ENCODE measurements at regions not wholly inside any gene's neighbourhood (a gene's known extent, or its start where the extent isn't known, plus 50 kb on each side); places are given as distances from the start of the nearest gene placed in this dataset.

DNA sequence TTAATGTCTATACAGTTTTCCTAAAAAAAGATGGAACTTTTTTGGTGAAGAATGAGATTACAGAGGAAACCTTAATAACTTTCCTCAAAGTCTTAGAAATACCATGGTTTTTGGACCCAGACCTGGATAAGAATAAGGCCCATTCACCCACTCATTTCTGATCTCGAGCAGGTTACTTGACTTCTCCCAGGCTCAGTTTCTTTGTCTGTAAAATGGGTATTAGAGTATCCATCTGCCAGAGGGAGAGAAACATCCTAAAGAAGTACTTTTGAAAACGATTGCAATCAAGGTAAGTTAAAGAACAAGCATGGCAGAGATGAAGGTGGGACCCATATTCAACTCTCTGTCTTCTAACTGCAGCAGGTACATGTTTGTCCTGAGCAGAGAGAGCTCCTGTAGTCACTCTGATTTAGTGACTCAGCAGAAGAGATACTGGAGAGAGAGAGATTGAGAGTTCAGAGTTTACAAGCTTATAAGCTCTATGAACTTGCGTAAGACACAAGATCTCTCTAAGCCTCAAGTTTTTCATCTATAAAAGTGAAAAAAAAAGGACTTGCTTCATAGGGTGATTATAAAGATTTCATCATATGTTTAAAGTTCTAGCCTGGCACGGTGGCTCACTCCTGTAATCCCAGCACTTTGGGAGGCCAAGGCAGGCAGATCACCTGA is 379.4 kb upstream of the SGCD start:
- DNase-seq (no peak), ATAC-seq (no peak)
- H3K36me3 Mint-ChIP-seq, result no peaks in the 10 kb centered on the region
- no peaks in the 10 kb centered on the region for H3K4me1 Mint-ChIP-seq
- H3K9me3 Mint-ChIP-seq (ENCODE audit: low read depth), result no peaks in the 10 kb centered on the region
- H3K4me3 Mint-ChIP-seq, result no peak overlapping the region
- CTCF ChIA-PET, result no interaction called here
- H3K27me3 Mint-ChIP-seq, result peaks cover 8% of the 10 kb centered on the region
- H3K27ac Mint-ChIP-seq, result no peak overlapping the region

- CTCF ChIA-PET, result no interaction called here
- Mint-ChIP-seq H3K9me3 (ENCODE audit: low read depth) (no peaks in the 10 kb centered on the region), H3K4me3 (no peak overlapping the region), H3K27me3 (peaks cover 11% of the 10 kb centered on the region), H3K27ac (no peak overlapping the region), H3K4me1 (no peaks in the 10 kb centered on the region), H3K36me3 (no peaks in the 10 kb centered on the region)
- ATAC-seq, result no peak
- DNase-seq, result no peak
Measured at GRCh38 chr5:155948576-155948975, 378.4 kb upstream of the SGCD start.

DNA sequence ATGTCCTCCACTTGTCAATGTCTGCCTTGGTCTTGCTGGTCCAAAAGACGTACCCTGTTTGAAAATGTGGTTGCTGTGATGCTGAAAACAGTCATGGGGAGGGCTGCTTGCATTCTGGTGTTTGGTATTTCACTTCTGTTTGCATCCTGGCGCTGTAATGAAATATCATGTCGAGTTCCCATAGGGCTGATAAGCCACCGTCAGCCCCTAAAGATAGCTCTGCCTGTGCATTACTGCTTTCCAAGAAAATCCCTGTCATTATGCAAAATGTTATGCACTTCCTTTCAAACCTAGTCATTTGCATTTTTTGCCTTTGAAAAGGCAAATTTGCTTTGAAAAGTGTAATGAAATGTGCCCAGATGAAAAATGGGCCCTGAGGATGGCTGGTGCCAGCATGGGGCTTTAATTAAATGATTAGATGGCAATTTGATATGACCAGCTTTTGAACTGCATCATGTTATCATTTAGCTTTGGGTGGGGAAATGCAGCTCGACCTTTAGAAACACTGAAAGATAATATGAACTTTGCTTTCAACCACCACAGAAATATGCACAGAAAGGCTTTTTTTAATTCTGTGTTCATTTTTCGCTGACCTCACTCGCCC is 374.4 kb upstream of the SGCD start:
- H3K4me3 Mint-ChIP-seq, result no peak overlapping the region
- CTCF ChIA-PET, result interaction anchor here (1.7 kb wide), 1 partner anchor 9 kb away, joined by 4 read pairs; no protein-coding TSS in a partner anchor
- DNase-seq, result no peak
- H3K9me3 Mint-ChIP-seq (ENCODE audit: low read depth), result no peaks in the 10 kb centered on the region
- no peaks in the 10 kb centered on the region for H3K4me1 Mint-ChIP-seq
- H3K27ac Mint-ChIP-seq, result no peak overlapping the region
- no peak for ATAC-seq
- no peaks in the 10 kb centered on the region for H3K36me3 Mint-ChIP-seq
- H3K27me3 Mint-ChIP-seq, result peaks cover 6% of the 10 kb centered on the region

GRCh38 chr5:155953335-155953734 is 373.6 kb upstream of the SGCD start:
- DNase-seq (no peak), ATAC-seq (no peak)
- H3K36me3 Mint-ChIP-seq, result no peaks in the 10 kb centered on the region
- H3K4me1 Mint-ChIP-seq, result no peaks in the 10 kb centered on the region
- peaks cover 6% of the 10 kb centered on the region for H3K27me3 Mint-ChIP-seq
- no peak overlapping the region for H3K4me3 Mint-ChIP-seq
- no peaks in the 10 kb centered on the region for H3K9me3 Mint-ChIP-seq (ENCODE audit: low read depth)
- no peak overlapping the region for H3K27ac Mint-ChIP-seq
- CTCF ChIA-PET, result interaction anchor here (0.8 kb wide), 1 partner anchor 10 kb away, joined by 3 read pairs; no protein-coding TSS in a partner anchor

DNA sequence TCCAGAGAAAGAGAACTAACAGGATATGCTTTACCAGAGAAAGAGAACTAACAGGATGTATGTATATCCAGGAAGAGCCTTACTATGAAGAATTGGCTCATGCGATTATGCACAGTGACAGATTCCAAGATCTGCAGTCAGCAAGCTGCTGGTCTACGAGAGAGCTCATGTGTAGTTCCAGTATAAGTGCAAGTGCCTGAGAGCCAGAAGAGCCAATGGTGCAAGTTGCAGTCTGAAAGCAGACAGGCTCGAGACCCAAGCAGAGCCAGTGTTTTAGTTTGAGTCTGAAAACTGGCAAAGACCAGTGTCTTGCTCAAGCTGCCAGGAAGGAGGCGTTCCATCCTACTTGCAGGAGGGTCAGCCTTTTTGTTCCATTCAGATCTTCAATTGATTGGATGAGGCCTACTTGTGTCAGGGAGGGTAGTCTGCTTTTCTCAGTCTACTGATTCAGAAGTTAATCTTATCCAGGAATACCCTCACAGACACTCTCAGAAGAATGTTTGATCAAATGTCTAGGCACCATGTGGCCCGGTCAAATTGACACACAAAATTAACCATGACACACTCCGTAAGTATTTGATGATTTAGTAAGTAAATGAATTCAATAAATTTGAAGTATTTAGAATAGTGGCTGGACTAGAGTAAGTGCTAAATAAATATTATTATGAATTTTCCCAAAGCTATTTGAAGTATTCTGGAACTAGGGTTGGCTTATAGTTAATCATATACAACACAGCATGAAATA is 372.1 kb upstream of the SGCD start:
- ATAC-seq, result no peak
- no peak overlapping the region for H3K4me3 Mint-ChIP-seq

DNA sequence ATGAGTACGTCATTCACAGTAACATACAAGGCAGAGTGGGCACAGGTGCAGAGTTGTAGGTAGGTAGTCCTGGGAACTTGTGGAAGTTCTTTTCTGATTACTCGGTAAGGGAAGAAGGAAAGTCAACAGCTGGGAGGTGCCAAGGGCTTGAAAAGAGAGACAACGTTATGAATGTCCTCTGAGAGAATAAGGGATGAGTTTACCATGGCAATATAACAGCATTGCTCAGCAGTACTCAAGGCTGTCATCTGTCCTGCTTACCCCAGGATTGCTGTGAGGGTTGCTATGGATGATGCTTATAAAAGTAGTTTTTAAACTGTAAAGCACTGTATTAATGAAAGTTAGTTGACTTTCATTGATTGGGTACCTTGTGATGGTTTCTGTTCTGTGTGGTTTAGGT is 369.1 kb upstream of the SGCD start:
- no peak overlapping the region for H3K4me3 Mint-ChIP-seq
- H3K27ac Mint-ChIP-seq, result no peak overlapping the region
- H3K9me3 Mint-ChIP-seq (ENCODE audit: low read depth), result no peaks in the 10 kb centered on the region
- DNase-seq (no peak), ATAC-seq (no peak)
- peaks cover 2% of the 10 kb centered on the region for H3K27me3 Mint-ChIP-seq
- H3K36me3 Mint-ChIP-seq, result no peaks in the 10 kb centered on the region
- no peaks in the 10 kb centered on the region for H3K4me1 Mint-ChIP-seq
- CTCF ChIA-PET, result no interaction called here

More for the DNA sequence above, 372.1 kb upstream of the SGCD start:
- DNase-seq, result no peak
- Mint-ChIP-seq H3K4me1 (no peaks in the 10 kb centered on the region), H3K27me3 (peaks cover 6% of the 10 kb centered on the region), H3K9me3 (ENCODE audit: low read depth) (no peaks in the 10 kb centered on the region), H3K27ac (no peak overlapping the region), H3K36me3 (no peaks in the 10 kb centered on the region)
- CTCF ChIA-PET, result no interaction called here

DNA sequence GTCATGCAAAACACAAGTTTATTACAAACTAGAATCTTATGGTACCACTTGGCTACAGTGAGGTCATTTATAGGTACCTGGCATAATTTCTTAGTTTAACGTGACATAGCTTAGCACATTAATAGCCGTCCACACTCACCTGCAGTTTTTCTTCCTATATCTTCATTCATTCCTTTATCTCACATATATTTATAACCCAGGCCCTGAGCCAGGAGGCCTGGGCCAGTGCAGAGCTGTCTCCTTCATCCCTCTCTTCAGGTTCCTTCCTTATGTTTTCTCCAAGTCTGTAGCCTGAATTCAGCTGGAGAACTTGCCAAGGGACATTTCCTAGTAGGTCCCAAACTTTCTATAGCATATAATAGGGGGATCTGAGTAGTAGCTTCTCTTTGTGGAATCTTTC is 367.9 kb upstream of the SGCD start:
- DNase-seq (no peak), ATAC-seq (no peak)
- no peaks in the 10 kb centered on the region for H3K9me3 Mint-ChIP-seq (ENCODE audit: low read depth)
- no peaks in the 10 kb centered on the region for H3K36me3 Mint-ChIP-seq
- CTCF ChIA-PET, result no interaction called here
- no peak overlapping the region for H3K27ac Mint-ChIP-seq
- no peaks in the 10 kb centered on the region for H3K4me1 Mint-ChIP-seq
- H3K27me3 Mint-ChIP-seq, result no peaks in the 10 kb centered on the region
- H3K4me3 Mint-ChIP-seq, result no peak overlapping the region

GRCh38 chr5:155960177-155960576 is 366.8 kb upstream of the SGCD start:
- CTCF ChIA-PET, result no interaction called here
- H3K27ac Mint-ChIP-seq, result no peak overlapping the region
- no peaks in the 10 kb centered on the region for H3K9me3 Mint-ChIP-seq (ENCODE audit: low read depth)
- no peaks in the 10 kb centered on the region for H3K4me1 Mint-ChIP-seq
- H3K27me3 Mint-ChIP-seq, result no peaks in the 10 kb centered on the region
- no peak overlapping the region for H3K4me3 Mint-ChIP-seq
- ATAC-seq (no peak), DNase-seq (no peak)
- H3K36me3 Mint-ChIP-seq, result no peaks in the 10 kb centered on the region

- CTCF ChIA-PET, result no interaction called here
- no peaks in the 10 kb centered on the region for H3K36me3 Mint-ChIP-seq
- H3K4me1 Mint-ChIP-seq, result no peaks in the 10 kb centered on the region
- H3K27ac Mint-ChIP-seq, result no peak overlapping the region
- DNase-seq (no peak), ATAC-seq (no peak)
- H3K9me3 Mint-ChIP-seq (ENCODE audit: low read depth), result no peaks in the 10 kb centered on the region
- no peaks in the 10 kb centered on the region for H3K27me3 Mint-ChIP-seq
- H3K4me3 Mint-ChIP-seq, result no peak overlapping the region
Measured at GRCh38 chr5:155969537-155969936, 357.4 kb upstream of the SGCD start.

DNA sequence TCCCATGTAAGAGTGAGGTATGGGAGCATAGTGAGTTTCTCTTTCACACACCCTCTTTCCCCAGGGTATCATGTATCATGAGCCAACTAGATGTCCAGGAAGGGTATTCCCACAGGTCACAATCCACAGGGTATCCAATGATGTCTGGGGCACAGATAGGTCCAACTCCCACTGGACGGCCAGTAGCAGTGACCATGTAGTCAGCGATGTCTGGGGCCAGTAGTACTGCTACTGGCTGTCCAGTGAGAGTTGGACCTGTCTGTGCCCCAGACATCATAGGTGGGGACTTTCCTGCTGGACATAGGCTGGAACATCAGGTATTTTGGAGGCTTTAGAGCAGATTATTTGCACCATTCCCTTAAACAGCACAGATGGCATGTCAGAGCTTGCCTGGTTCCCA is 352.6 kb upstream of the SGCD start:
- no peaks in the 10 kb centered on the region for H3K9me3 Mint-ChIP-seq (ENCODE audit: low read depth)
- ATAC-seq, result no peak

DNA sequence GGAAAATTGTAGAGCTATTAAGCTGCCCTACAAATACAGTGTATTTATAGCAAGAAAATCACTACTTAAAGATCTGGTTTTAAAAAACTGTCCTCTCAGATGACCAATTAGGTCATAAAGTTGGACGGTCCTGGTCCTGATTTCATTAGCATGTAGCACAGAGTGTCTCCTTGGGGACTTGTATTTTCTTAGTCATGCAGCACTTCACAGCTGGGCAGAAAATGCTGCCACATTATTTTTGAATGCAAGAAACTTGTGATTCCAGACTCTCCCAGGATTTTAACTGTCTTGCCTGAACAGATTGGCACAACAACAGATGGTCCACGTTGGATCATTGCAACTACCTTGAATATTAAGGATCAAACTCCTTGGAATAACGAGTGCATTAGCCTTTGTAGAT is 348.1 kb upstream of the SGCD start:
- H3K4me1 Mint-ChIP-seq, result no peaks in the 10 kb centered on the region
- CTCF ChIA-PET, result no interaction called here
- DNase-seq (no peak), ATAC-seq (no peak)
- no peaks in the 10 kb centered on the region for H3K36me3 Mint-ChIP-seq
- H3K27ac Mint-ChIP-seq, result no peak overlapping the region
- no peaks in the 10 kb centered on the region for H3K27me3 Mint-ChIP-seq
- no peak overlapping the region for H3K4me3 Mint-ChIP-seq
- H3K9me3 Mint-ChIP-seq (ENCODE audit: low read depth), result no peaks in the 10 kb centered on the region

More for the DNA sequence above, 352.6 kb upstream of the SGCD start:
- Mint-ChIP-seq H3K27ac (no peak overlapping the region), H3K36me3 (no peaks in the 10 kb centered on the region), H3K27me3 (no peaks in the 10 kb centered on the region), H3K4me1 (no peaks in the 10 kb centered on the region), H3K4me3 (no peak overlapping the region)
- no peak for DNase-seq
- CTCF ChIA-PET, result no interaction called here

GRCh38 chr5:155982354-155982753 is 344.6 kb upstream of the SGCD start:
- Mint-ChIP-seq H3K27me3 (no peaks in the 10 kb centered on the region), H3K4me1 (no peaks in the 10 kb centered on the region), H3K4me3 (no peak overlapping the region), H3K9me3 (ENCODE audit: low read depth) (no peaks in the 10 kb centered on the region), H3K36me3 (no peaks in the 10 kb centered on the region), H3K27ac (no peak overlapping the region)
- CTCF ChIA-PET, result no interaction called here
- DNase-seq (no peak), ATAC-seq (no peak)

DNA sequence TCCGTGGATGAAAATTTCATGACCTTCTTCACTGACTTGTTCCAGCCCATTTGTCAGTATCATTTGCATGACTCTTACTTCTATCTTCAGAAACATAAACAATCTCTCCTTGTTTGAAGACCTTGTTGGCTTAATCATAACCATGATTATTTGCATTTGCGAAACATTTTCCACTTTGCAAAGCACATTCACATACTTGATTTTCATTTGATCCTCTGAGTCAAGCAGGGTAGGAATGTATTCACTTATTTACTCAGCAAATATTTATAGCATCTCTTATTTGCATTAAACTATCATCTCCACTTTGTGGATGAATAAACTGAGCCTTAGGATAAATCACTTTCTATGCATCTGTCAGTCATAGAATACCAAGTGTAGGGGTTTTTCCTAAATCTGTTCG is 343.0 kb upstream of the SGCD start:
- Mint-ChIP-seq H3K9me3 (ENCODE audit: low read depth) (no peaks in the 10 kb centered on the region), H3K27ac (no peak overlapping the region), H3K36me3 (no peaks in the 10 kb centered on the region), H3K27me3 (no peaks in the 10 kb centered on the region), H3K4me3 (no peak overlapping the region), H3K4me1 (no peaks in the 10 kb centered on the region)
- DNase-seq (no peak), ATAC-seq (no peak)
- CTCF ChIA-PET, result no interaction called here

DNA sequence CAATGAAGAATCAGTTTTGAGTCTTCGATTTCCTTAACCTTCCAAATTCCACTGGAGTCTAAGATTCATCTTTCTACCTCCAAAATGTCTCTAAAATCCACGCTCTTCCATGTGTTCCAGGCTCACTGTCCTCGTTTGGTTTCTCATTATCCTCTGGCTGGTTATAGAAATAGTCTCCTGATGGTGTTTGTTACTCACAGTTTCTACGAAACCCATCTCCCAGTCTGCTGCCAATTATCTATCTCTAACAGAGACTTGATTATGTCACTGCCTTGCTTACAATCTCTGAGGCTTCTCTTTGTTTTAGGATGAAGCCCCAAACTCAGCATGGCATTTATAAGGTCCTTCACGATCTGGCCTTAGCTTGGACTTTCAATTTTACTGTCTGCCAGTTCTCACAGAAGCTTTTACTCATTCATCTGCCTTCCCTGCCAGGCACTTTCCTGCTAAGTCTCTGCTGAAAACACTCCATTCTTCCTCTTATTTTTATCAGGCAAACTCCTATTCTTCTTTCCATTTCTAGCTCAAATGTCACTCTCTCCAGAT is 339.6 kb upstream of the SGCD start:
- H3K4me3 Mint-ChIP-seq, result no peak overlapping the region
- H3K27me3 Mint-ChIP-seq, result no peaks in the 10 kb centered on the region
- H3K36me3 Mint-ChIP-seq, result no peaks in the 10 kb centered on the region
- CTCF ChIA-PET, result interaction anchor here (1.2 kb wide), 1 partner anchor 8 kb away, joined by 3 read pairs; no protein-coding TSS in a partner anchor
- no peaks in the 10 kb centered on the region for H3K9me3 Mint-ChIP-seq (ENCODE audit: low read depth)
- ATAC-seq (no peak), DNase-seq (no peak)
- H3K4me1 Mint-ChIP-seq, result no peaks in the 10 kb centered on the region
- H3K27ac Mint-ChIP-seq, result no peak overlapping the region
